Liver (tissue), 8 donors: ENCODE measurements at regions not wholly inside any gene's neighbourhood (a gene's known extent, or its start where the extent isn't known, plus 50 kb on each side); places are given as distances from the start of the nearest gene placed in this dataset.

Experiments
- DNase-seq: peaks from one replicate; pipeline ENCODE4 v3.0.0-alpha.2; 2017; ENCODE audit warnings: low spot score
- H3K27ac ChIP-seq, 2 donors: one replicate each; pipeline ENCODE4 v1.7.0; 2013; ENCODE audit warnings: inconsistent platforms in 2 of 2, low read length in 2 of 2, control low read depth in 1 of 2, low read depth in 1 of 2, mild to moderate bottlenecking in 1 of 2
- H3K27me3 ChIP-seq, 4 donors: one replicate each; pipeline versions ENCODE4 v1.6.1 to v1.7.0; 2013; ENCODE audit warnings: low read length in 3 of 4, inconsistent platforms in 1 of 4, mild to moderate bottlenecking in 1 of 4, moderate library complexity in 1 of 4; ENCODE audit not compliant: control insufficient read depth in 4 of 4, insufficient read depth in 4 of 4
- H3K36me3 ChIP-seq, 4 donors: one replicate each; pipeline versions ENCODE4 v1.6.1 to v1.7.0; 2013; ENCODE audit warnings: low read length in 3 of 4, mild to moderate bottlenecking in 3 of 4, low read depth in 1 of 4, moderate library complexity in 1 of 4; ENCODE audit not compliant: control insufficient read depth in 4 of 4, insufficient read depth in 3 of 4
- H3K4me1 ChIP-seq, 4 donors: one replicate each; pipeline versions ENCODE4 v1.6.1 to v1.7.0; 2013; ENCODE audit warnings: low read length in 3 of 4, mild to moderate bottlenecking in 3 of 4, moderate library complexity in 1 of 4; ENCODE audit not compliant: control insufficient read depth in 4 of 4, insufficient read depth in 4 of 4
- H3K4me3 ChIP-seq, 3 donors: one replicate each; pipeline versions ENCODE4 v1.6.1 to v1.7.0; 2013; ENCODE audit warnings: low read length in 3 of 3, control low read depth in 1 of 3, low read depth in 1 of 3, mild to moderate bottlenecking in 1 of 3
- H3K9ac ChIP-seq, 2 donors: one replicate each; pipeline ENCODE4 v1.7.0; 2013; ENCODE audit warnings: low read length in 2 of 2, mild to moderate bottlenecking in 2 of 2, moderate library complexity in 2 of 2, control low read depth in 1 of 2, low read depth in 1 of 2
- H3K9me3 ChIP-seq, 4 donors: one replicate each; pipeline versions ENCODE4 v1.6.1 to v1.7.0; 2013; ENCODE audit warnings: low read length in 3 of 4; ENCODE audit not compliant: control insufficient read depth in 4 of 4
- ATF3 ChIP-seq: IDR thresholded peaks from 2 replicates; pipeline ENCODE4 v1.6.1; 2016; ENCODE audit warnings: antibody characterized with exemption
- CTCF ChIP-seq: fragments of 150-350 bp; IDR thresholded peaks from 2 replicates; pipeline ENCODE4 v1.5.1; 2017; ENCODE audit warnings: improper control_type of control experiment, low read depth, low read length; ENCODE audit not compliant: missing input control
- EGR1 ChIP-seq, 2 donors: IDR thresholded peaks; 2 replicates each; pipeline ENCODE4 v1.6.1; 2016 to 2018; ENCODE audit warnings: antibody characterized with exemption in 2 of 2, low read depth in 2 of 2
- FOXA1 ChIP-seq: IDR thresholded peaks from 2 replicates; pipeline ENCODE4 v1.6.1; 2016; ENCODE audit warnings: antibody characterized with exemption
- FOXA2 ChIP-seq: IDR thresholded peaks from 2 replicates; pipeline ENCODE4 v1.6.1; 2016; ENCODE audit warnings: antibody characterized with exemption
- GABPA ChIP-seq, 2 donors: IDR thresholded peaks in 1 of 2; conservative IDR thresholded peaks in 1 of 2; 2 replicates each; pipeline ENCODE4 v1.6.1; 2016; ENCODE audit warnings: antibody characterized with exemption in 2 of 2, mild to moderate bottlenecking in 1 of 2, moderate library complexity in 1 of 2
- HNF4A ChIP-seq, 2 donors: conservative IDR thresholded peaks; 2 replicates each; pipeline ENCODE4 v1.6.1; 2016; ENCODE audit warnings: antibody characterized with exemption in 2 of 2, mild to moderate bottlenecking in 2 of 2
- HNF4G ChIP-seq: IDR thresholded peaks from 2 replicates; pipeline ENCODE4 v1.6.1; 2016; ENCODE audit warnings: antibody characterized with exemption
- JUND ChIP-seq, 2 donors: IDR thresholded peaks; 2 replicates each; pipeline ENCODE4 v1.6.1; 2016; ENCODE audit warnings: antibody characterized with exemption in 2 of 2
- MAX ChIP-seq: IDR thresholded peaks from 2 replicates; pipeline ENCODE4 v1.6.1; 2016; ENCODE audit warnings: antibody characterized with exemption
- NR2F2 ChIP-seq: IDR thresholded peaks from 2 replicates; pipeline ENCODE4 v1.6.1; 2016; ENCODE audit warnings: antibody characterized with exemption
- RAD21 ChIP-seq, 2 donors: IDR thresholded peaks; 2 replicates each; pipeline ENCODE4 v1.6.1; 2016; ENCODE audit warnings: antibody characterized with exemption in 2 of 2, mild to moderate bottlenecking in 2 of 2
- REST ChIP-seq: IDR thresholded peaks from 2 replicates; pipeline ENCODE4 v1.6.1; 2016; ENCODE audit warnings: antibody characterized with exemption, mild to moderate bottlenecking
- SP1 ChIP-seq: IDR thresholded peaks from 2 replicates; pipeline ENCODE4 v1.6.1; 2018; ENCODE audit warnings: antibody characterized with exemption, mild to moderate bottlenecking
- ZBTB33 ChIP-seq: IDR thresholded peaks from 2 replicates; pipeline ENCODE4 v1.6.1; 2016; ENCODE audit warnings: antibody characterized with exemption
- WGBS: extraction: QIAGEN DNeasy Blood & Tissue Kit; methylation state at CpG from one replicate; pipeline ENCODE4 v1.1.7; 2013; 5-methylcytosine and 5-hydroxymethylcytosine counted together
- donor health status: healthy.
- donor health status: healthy.
- donor health status: healthy.
- donor health status: healthy.
- donor health status: healthy.

GRCh38 chr15:77867266-77868047 lies 210.1 kb downstream of the TBC1D2B start:
- Histone ChIP-seq H3K9ac (no peak overlapping the region), H3K4me1 (peaks cover 0 to 5% (median 0%) of the 10 kb centered on the region in 4 donors), H3K36me3 (no peaks in the 10 kb centered on the region), H3K27me3 (no peaks in the 10 kb centered on the region), H3K9me3 (no peaks in the 10 kb centered on the region), H3K4me3 (no peak overlapping the region), H3K27ac (no peak overlapping the region)
- 91% methylated on average over 24 of the region's 24 CpGs for WGBS
- no peak for DNase-seq
- TF ChIP-seq HNF4G (no peak), EGR1 (IDR thresholded peaks at IDR 0.05; ENCODE audit: low read depth in 2 of 2) (no peak), NR2F2 (no peak), ZBTB33 (no peak), FOXA2 (no peak), ATF3 (no peak), CTCF (no peak), FOXA1 (no peak), JUND (IDR thresholded peaks at IDR 0.05) (no peak), GABPA (IDR thresholded peaks at IDR 0.05 in 1 of 2, conservative IDR thresholded peaks at IDR 0.05 in 1 of 2) (no peak), MAX (no peak), RAD21 (IDR thresholded peaks at IDR 0.05) (no peak), REST (no peak)

GRCh38 chr15:77866596-77867125 lies 210.8 kb downstream of the TBC1D2B start:
- TF ChIP-seq SP1 (no peak), CTCF (no peak), GABPA (IDR thresholded peaks at IDR 0.05 in 1 of 2, conservative IDR thresholded peaks at IDR 0.05 in 1 of 2) (no peak), JUND (IDR thresholded peaks at IDR 0.05) (no peak), ATF3 (no peak), FOXA2 (no peak), EGR1 (IDR thresholded peaks at IDR 0.05; ENCODE audit: low read depth in 2 of 2) (no peak), HNF4A (conservative IDR thresholded peaks at IDR 0.05) (no peak)
- no peaks in the 10 kb centered on the region for H3K27me3 ChIP-seq
- no peaks in the 10 kb centered on the region for H3K36me3 ChIP-seq
- H3K4me1 ChIP-seq = peaks cover 0 to 5% (median 0%) of the 10 kb centered on the region in 4 donors
- H3K27ac ChIP-seq = no peak overlapping the region
- no peak overlapping the region for H3K4me3 ChIP-seq
- no peaks in the 10 kb centered on the region for H3K9me3 ChIP-seq
- H3K9ac ChIP-seq = no peak overlapping the region
- 73% methylated on average over 8 of the region's 8 CpGs for WGBS
- no peak for DNase-seq
